ENCODE measurements at regions not wholly inside any gene's neighbourhood (a gene's known extent, or its start where the extent isn't known, plus 50 kb on each side); places are given as distances from the start of the nearest gene placed in this dataset.

DNA sequence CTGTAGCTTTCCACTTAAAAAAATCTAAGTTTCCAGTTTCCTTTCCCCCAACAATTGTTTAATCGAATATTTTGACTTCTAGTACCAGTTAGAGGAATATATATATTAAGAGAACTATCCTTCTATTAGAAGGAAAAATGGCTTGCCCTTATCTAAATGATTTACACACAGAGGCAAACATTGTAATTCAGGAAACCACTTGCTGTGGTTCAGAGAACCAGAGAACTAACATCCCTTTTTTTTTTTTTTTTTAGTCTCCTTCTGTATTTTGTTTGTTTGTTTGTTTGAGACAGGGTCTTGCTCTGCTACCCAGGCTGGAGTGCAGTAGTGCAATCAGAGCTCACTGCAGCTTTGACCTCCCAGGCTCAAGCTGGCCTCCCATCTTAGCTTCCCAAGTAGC lies 746.6 kb downstream of the VRK1 start:
- no peak overlapping the region for H3K4me3 ChIP-seq (ENCODE audit: low read length)
- TF ChIP-seq, protein P1, sequence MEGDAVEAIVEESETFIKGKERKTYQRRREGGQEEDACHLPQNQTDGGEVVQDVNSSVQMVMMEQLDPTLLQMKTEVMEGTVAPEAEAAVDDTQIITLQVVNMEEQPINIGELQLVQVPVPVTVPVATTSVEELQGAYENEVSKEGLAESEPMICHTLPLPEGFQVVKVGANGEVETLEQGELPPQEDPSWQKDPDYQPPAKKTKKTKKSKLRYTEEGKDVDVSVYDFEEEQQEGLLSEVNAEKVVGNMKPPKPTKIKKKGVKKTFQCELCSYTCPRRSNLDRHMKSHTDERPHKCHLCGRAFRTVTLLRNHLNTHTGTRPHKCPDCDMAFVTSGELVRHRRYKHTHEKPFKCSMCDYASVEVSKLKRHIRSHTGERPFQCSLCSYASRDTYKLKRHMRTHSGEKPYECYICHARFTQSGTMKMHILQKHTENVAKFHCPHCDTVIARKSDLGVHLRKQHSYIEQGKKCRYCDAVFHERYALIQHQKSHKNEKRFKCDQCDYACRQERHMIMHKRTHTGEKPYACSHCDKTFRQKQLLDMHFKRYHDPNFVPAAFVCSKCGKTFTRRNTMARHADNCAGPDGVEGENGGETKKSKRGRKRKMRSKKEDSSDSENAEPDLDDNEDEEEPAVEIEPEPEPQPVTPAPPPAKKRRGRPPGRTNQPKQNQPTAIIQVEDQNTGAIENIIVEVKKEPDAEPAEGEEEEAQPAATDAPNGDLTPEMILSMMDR (conservative IDR thresholded peaks at IDR 0.05; ENCODE audit: low read depth, low read length) = no peak

DNA sequence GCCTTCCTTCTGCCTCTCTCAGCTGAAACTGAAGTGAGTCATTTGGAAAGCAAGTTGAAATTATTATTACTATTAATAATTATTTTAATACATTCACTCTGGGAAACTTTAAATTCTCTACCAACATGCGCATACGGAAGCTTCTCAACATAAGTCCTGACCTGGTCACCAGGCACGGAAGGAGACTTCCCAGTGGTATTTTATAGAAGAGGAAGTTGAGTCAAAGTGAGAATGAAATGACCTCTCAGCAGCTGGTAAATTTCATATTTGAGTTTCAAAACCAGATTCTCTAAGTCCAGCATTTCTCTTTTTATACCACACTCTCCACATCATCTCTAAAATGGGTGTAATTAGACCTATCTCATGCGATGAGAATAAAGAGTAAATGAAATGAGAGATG lies 747.4 kb downstream of the VRK1 start:
- H3K4me3 ChIP-seq (ENCODE audit: low read length) = no peak overlapping the region
- TF ChIP-seq, protein P1 (conservative IDR thresholded peaks at IDR 0.05; ENCODE audit: low read depth, low read length) = no peak
- DNase-seq (ENCODE audit: low read depth) = no peak

More for the DNA sequence above, 746.6 kb downstream of the VRK1 start:
- no peak for DNase-seq (ENCODE audit: low read depth)

DNA sequence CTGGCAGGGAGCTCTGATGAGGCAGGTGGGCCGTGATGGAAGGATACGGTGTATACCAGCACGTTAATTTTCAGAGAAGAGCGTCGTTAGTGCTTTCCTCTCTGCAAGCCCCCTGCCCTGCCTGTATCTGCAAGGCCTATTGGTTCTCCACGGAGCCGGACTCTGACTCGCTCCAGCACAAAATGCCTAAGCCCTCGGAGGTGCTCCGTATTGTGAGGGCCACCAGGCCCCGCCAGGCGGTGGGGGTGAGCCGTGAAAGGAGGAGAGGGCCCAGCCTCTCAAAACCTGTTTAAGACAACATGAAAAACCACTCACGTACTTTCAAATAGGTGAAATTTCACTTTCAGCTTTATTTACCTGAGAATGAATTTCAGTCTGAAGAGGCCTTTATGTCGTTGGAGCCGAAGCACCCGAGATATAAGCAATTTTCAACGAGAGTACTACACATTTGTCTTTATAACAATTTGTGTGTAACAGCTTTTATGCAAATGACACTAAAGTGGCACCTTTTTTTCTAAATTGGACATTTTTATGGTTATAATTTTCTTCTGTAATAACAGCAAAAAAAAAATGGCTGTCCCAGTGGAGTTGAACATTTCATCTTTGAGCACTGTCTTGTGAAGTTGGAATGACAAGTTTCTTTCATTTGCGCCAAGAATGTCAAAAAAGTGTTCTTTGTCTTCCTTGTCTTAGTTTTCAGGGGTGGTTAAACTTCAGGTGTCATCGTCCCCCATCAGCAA lies 749.5 kb downstream of the VRK1 start:
- H3K4me3 ChIP-seq (ENCODE audit: low read length) = no peak overlapping the region
- TF ChIP-seq, protein P1 (conservative IDR thresholded peaks at IDR 0.05; ENCODE audit: low read depth, low read length) = no peak
- no peak for DNase-seq (ENCODE audit: low read depth)

DNA sequence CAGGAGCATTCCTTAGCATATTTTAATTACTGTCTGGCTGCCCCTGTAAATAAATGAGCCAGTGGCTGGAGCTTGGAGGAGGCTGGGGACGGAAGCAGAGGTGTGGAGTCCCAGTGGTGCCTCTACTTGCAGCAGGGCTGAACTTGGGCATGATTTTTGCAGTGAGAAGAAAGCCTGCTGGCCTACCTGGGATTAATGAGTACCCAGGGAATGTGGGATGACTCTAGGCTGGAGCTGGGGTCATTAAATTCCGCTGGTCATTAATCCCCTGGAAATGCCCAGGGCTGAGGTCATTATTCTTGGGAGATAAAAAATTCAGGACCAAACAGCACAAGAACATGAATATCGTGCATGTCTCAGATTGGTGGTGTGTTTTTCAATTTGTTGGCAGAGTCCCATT lies 753.3 kb downstream of the VRK1 start:
- TF ChIP-seq, protein P1 (conservative IDR thresholded peaks at IDR 0.05; ENCODE audit: low read depth, low read length) = no peak
- H3K4me3 ChIP-seq (ENCODE audit: low read length) = no peak overlapping the region
- DNase-seq (ENCODE audit: low read depth) = no peak

DNA sequence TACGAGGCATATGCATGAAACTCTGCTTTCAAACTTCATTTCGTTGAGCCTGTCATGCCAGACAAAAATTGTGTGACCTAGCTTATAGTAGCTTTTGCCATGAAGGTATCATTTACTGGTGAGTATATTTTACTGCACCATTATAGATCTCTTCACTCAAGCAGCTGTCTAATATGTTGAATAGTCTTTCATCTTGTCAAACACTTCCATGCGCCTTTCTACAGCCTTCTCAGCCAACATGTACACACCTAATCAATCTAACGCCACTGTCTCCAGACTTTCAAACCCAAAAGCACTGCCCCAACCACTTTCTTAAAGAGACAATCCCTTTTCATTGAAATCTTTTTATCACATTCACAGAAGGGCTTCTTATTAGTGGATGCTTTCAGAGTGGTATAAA lies 757.4 kb downstream of the VRK1 start:
- no peak overlapping the region for H3K4me3 ChIP-seq (ENCODE audit: low read length)
- TF ChIP-seq, protein P1 (conservative IDR thresholded peaks at IDR 0.05; ENCODE audit: low read depth, low read length) = no peak
- DNase-seq (ENCODE audit: low read depth) = no peak

DNA sequence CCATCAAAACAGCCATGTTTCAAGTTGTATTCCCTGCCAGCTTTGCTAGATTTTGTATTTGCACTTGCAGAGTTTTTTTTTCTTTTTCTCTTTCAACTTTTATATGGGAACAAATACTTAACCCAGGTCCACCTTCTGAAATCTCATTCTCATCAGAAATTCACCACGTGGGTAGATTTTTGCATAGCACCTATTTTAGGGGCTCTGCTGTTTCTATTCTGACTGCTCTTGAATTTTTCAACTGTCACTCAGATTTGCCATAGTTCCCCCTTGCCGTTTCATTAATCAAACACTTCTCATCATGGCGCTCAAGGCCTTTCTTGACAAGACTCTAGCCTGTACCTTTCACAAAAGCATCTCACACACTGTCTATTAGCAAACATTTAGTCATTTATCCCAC lies 767.2 kb downstream of the VRK1 start:
- TF ChIP-seq, protein P1 (conservative IDR thresholded peaks at IDR 0.05; ENCODE audit: low read depth, low read length) = no peak
- no peak for DNase-seq (ENCODE audit: low read depth)
- H3K4me3 ChIP-seq (ENCODE audit: low read length) = no peak overlapping the region

DNA sequence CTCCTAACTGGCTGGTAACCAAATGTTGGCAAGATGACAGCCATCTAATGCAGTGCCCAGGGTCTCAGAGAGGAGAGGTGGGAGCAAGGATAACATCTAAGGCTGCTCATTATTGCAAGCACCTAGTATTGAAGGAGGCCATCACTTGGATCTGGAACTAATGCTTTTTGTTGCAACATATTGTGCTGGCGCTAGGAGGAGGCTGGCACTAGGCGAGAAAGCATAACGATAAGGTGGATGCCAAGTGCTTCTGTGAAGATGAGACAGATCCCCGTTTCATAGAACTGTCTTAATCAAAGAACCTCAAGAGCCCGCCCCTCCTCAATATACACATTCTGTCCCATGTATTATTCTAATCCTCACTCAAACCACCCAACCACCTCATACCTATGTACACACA lies 774.0 kb downstream of the VRK1 start:
- no peak overlapping the region for H3K4me3 ChIP-seq (ENCODE audit: low read length)
- no peak for DNase-seq (ENCODE audit: low read depth)
- TF ChIP-seq, protein P1 (conservative IDR thresholded peaks at IDR 0.05; ENCODE audit: low read depth, low read length) = no peak

Data from retinal pigment epithelial cell (primary cell).